SK-N-MC (cell line): ENCODE measurements at regions not wholly inside any gene's neighbourhood (a gene's known extent, or its start where the extent isn't known, plus 50 kb on each side); places are given as distances from the start of the nearest gene placed in this dataset.

Source experiments
- EZH2 ChIP-seq: fragments of 200-600 bp; sonication (generic); IDR thresholded peaks from one replicate; pipeline ENCODE4 v1.6.1; 2017; ENCODE audit warnings: antibody characterized with exemption
- FOXP2 ChIP-seq: optimal IDR thresholded peaks from 2 replicates; pipeline ENCODE3; 2011; ENCODE audit warnings: mild to moderate bottlenecking, moderate library complexity; ENCODE audit not compliant: insufficient read depth; ENCODE audit errors: extremely low read length, control extremely low read depth
- POLR2AphosphoS5 ChIP-seq: IDR thresholded peaks from 2 replicates; pipeline ENCODE4 v1.6.1; 2012; ENCODE audit warnings: mild to moderate bottlenecking, low read depth, low read length, borderline replicate concordance

DNA sequence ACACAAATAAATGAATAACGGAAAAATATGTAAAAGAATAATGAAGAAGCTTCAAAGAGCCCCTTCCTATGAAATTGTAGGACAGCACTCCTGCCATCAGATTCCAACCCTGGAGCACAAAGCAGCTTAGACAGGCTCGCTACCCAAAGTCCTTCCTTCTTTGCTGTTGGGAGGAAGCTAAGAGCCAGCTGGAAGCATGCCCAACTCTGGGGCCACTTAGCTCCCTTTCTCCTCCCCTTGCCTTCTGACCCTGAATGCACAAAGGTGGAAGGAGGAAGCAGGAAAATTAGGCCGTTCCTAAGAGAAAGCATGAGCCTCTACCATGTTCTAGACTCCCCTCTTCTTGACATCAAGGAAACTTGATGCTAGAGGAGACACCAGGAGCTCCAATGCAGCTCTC is 700.8 kb downstream of the RNF144A start:
- no peak for TF ChIP-seq EZH2
- no peak for TF ChIP-seq POLR2AphosphoS5
- TF ChIP-seq FOXP2 = no peak
